Astrocyte of the hippocampus (primary cell): ENCODE measurements at regions not wholly inside any gene's neighbourhood (a gene's known extent, or its start where the extent isn't known, plus 50 kb on each side); places are given as distances from the start of the nearest gene placed in this dataset.
"Not testable (repeated sequence)": the region's sequence is repeated elsewhere in the genome, so short reads cannot be mapped to it uniquely, and the experiment has no call there.

Experiments
- DNase-seq: peaks from one replicate; pipeline ENCODE4 v3.0.0; 2011; ENCODE audit warnings: low read depth, low spot score

DNA sequence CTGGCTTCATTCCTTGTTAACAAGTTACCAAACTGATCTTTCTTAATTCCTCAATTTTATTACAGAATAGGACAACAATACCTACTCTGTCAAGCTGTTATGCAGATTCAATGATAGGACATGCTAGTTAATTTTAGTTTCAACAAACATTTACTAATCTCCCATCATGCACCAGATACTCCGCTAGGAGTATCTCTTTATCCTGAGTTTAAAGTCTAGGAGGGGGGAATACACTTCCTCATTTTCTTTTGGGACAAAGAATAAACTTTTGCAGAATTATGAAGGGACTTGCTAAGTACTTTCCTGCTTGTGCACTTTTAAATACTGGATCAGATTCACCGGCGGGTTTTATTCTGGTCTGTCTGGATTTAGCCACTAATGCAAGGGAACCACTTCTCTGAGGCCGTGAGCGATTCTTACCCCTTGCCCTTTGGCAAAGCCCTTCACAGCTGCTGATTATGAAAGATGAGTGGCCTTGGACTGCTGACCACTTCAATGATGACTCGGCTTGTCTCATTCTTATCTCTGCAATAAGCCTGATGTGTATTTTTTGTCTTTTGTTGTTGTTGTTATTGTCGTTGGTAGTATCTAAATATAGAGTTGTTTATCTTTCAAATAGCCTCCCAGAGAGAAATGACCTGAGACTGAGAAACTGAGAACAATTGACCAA is 73.9 kb downstream of the RMI1 start:
- no peak for DNase-seq

- no peak for DNase-seq
These were observed 77.1 kb downstream of the RMI1 start for GRCh38 chr9:84057662-84058061.

GRCh38 chr9:84059936-84060335 is 79.3 kb downstream of the RMI1 start:
- no peak for DNase-seq

GRCh38 chr9:84061613-84062193 is 81.1 kb downstream of the RMI1 start:
- DNase-seq: no peak

DNA sequence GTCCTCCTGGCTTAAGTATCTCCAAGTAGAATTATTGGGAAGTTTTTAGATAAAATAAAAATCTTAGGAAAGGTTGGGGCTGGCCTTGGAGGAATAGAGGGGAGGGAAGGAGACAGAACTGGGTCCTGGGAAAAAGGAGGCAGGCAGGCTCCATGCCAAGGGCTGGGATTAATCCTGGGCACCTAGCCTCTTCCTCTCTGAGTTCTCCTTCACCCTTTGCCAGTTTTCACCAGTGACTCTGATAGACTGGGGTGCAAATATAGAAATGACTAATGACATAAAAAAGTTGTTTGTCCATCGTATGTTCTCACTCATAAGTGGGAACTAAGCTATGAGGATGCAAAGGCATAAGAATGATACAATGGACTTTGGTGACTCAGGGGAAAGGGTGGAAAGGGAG is 81.9 kb downstream of the RMI1 start:
- DNase-seq: no peak

DNA sequence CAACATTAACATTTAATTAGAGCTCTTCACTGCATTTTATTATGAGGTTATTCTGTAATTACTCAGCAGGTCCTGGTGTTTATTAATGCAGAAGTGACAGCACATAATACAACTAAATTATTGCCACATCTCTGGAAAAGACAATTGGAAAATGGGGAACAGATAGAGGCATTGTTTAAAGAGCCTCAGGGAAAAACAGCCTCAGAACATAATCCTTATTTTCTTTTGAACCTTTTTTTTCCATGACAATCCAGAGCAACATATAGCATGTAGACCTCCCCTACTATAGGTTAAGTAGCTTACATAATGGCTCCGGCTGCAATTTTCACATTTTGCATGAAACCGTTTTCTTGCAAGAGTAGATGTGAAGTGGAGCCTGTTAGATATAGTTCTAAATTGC is 87.2 kb downstream of the RMI1 start:
- no peak for DNase-seq

- no peak for DNase-seq
These were observed 88.3 kb downstream of the RMI1 start for GRCh38 chr9:84068872-84069271.

- no peak for DNase-seq
These were observed 90.0 kb downstream of the RMI1 start for GRCh38 chr9:84070590-84070989.

DNA sequence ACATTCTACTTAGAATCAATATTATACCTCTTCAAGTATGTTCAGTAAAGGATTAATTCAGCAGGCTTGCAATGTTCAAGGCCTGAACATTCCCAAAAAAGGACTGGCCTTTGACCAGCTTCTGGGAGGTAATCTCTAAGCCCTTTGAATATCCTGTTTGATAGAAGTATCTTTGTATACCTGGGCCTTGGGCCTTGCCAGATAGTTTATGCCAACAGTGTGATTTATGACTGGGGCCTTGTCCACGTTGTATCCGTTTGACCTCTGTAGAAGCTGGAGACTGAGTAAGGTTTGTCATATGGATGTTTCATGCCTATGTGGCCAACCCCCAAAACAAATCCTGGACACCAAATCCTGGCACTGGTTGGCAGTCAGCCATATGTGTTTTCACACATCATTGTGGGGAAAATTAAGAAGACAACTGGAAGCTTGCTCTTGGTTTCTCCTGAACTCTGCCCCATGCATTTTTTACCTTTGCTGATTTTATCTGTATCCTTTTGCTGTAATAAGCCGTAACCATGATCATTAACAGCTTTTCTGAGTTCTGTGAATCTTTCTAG is 92.1 kb downstream of the RMI1 start:
- DNase-seq: no peak

GRCh38 chr9:84075004-84075403 is 94.4 kb downstream of the RMI1 start:
- DNase-seq: no peak

DNA sequence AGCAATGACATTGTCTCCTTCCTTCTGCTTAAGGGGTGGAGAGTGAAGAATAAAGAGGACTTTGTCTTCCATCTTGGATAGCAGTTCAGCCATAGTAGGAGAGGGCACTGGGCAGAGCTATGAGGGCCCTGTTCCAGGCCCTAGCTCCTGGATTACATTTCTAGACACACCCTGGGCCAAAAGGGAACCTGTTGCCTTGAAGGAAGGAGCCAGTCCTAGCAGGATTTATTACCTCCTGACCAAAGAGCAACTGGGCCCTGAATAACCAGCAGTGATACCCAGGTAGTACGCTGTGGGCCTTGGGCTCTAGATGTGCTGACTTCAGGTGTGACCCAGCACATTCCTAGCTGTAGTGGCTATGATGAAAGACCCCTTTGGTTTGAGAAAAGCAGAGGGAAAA is 95.8 kb downstream of the RMI1 start:
- no peak for DNase-seq

DNA sequence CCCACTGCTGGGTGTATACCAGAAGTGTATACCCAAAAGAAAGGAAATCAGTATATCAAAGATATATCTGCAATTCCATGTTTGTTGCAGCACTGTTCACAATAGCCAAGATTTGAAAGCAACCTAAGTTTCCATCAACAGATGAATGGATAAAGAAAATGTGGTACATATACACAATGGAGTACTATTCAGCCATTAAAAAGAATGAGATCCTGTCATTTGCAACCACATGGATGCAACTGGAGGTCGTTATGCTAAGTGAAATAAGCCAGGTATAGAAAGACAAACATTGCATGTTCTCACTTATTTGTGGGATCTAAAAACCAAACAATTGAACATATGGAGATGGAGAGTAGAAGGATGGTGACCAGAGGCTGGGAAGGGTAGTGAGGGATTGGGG is 97.2 kb downstream of the RMI1 start:
- not testable (repeated sequence) for DNase-seq

DNA sequence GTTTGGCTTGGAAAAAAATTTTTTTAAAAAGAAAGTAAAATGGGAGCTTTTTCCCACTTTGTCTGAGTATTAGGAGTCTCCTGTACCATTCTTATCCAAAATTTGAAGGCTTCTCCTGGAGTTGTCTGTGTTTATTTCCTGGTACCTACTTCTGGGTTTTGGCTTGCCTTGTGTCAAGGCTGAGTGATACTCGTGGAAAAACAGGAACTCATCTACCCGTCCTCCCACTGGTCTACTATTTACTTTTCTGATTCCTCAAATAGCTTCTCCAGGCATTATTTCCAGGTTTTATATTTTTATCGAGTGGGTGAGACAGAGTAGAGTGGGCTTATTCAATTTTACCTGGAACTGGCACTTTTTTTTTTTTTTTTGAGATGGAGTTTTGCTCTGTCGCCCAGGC is 99.4 kb downstream of the RMI1 start:
- no peak for DNase-seq

- DNase-seq: peak; percentile 6
These were observed 121.5 kb downstream of the RMI1 start for GRCh38 chr9:84101964-84102632.

DNA sequence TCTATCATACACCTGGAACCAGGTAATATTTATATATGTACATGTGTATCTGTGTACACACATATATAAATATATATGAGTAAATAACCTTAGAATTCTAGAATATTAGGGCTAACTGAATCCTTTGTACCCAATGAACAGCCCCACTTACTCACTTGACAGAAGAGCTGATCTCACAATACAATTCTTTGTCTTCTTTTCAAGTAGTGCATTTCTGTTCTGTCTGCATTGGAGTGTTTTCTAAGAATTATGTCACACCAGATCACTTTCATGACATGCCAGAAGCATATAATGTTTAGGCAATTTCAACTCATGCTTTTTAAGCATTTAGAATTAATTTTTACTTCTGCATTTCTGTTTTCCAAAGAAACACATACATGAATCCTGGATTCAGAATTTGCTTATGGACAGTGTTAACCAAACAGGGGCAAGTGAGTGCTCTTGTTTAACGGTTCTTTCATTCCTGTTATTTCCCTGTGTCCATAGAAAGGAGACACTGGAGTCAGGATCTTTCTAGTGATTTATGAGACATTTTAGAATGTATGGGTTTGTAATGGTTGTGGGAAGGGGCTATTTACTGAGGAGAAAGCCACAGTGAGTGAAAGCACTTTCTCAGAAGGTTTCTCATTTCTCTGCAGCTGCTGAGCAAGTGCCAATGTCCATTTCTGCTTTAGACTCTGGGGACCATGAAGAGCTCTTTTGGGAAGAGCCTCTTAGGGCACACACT is 123.2 kb downstream of the RMI1 start:
- DNase-seq: no peak

DNA sequence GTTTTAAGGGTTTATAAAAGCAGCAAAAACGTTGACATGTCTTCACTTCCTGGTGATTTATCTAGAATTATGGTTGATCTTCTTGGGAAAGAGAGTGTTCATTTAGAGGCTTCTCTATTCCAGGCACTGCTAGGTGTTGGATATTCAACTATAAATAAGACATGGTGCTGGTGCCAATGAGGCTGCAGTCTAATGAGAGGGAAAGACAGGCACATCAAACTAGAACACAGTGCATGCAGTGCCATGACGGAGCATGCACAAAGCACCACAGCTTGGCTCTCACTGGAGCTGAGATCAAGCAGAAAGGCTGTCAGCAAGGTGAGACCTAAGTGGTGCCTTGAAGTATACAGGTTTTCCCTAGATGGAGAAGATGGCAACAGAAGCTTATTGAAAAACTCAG is 126.5 kb downstream of the RMI1 start:
- no peak for DNase-seq

- DNase-seq: no peak
These were observed 127.4 kb downstream of the RMI1 start for GRCh38 chr9:84107995-84108394.

DNA sequence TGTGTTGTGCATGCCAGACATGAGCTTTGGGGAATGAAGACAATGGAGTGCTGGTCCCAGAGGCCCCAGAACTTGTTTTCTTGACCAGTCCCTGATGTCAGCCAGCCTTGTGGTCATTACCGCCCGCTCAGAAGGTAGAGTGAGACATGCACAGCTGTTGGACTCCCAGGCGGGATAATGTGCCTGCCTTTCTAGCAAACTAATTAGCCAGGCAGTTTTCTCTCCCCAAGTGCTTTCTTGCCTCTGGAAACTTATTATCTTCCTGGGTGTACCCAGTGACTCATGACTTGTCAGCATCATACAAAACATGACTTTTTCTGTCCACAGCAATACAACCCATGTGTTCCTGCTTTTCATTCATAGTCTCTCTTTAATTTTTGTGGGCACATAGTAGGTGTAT is 131.1 kb downstream of the RMI1 start:
- peak; percentile 64 for DNase-seq

GRCh38 chr9:84121991-84122523 is 141.5 kb downstream of the RMI1 start:
- DNase-seq: peak; percentile 79

- no peak for DNase-seq
These were observed 142.0 kb downstream of the RMI1 start for GRCh38 chr9:84122572-84122971.

- no peak for DNase-seq
These were observed 143.2 kb downstream of the RMI1 start for GRCh38 chr9:84123648-84124406.
